ENCODE measurements at regions not wholly inside any gene's neighbourhood (a gene's known extent, or its start where the extent isn't known, plus 50 kb on each side); places are given as distances from the start of the nearest gene placed in this dataset.

DNA sequence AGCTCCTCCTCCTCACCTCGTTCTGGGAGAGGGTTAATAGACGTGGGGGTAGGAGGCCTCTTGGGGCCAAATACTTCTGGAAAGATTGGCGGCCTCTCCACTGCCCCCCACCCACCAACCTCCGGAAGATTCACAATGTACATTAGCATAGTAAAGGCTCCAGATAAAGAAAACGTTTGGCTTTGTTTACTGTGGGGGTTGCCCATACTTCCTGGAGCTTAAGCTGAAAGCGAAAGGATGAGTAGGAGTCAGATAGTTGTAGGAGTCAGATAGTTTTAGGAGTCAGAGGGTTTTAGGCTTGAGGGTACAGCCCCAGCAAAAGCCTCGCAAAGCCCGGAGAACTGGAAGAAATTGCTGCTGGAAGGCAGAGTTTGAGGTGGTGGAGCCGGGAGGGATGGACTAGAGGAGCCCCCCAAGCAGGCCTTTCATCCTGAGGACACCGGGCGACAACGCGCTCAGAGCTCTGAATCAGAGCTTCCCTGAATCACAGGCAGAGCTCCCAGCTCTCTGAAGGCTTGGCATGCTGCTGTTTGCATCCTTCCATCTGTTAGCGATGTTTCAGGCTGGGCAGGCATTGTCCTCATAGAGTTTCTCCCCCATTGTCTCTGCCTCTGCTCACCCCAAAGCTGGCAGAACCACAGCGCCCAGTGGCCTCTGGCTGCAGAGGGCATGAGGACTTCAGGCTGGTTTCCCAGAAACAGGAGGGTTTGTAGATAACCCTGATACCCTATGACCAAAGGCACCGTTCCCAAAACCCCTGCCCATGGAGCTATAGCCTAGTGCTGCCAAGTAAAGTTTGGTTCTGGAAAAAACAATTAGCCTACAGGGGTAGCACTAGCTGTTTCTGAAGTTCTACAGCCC lies 280.7 kb downstream of the BCOR start:
- no peak for TF ChIP-seq CTCF (IDR thresholded peaks at IDR 0.05; ENCODE audit: low read depth, low read length, poor library complexity, severe bottlenecking)
- no peak for TF ChIP-seq EZH2phosphoT487 (IDR thresholded peaks at IDR 0.05; ENCODE audit: borderline replicate concordance, low read length)

Measured in DOHH2 (cell line).